Neural progenitor cell (in vitro differentiated cells): ENCODE measurements at regions not wholly inside any gene's neighbourhood (a gene's known extent, or its start where the extent isn't known, plus 50 kb on each side); places are given as distances from the start of the nearest gene placed in this dataset.

Source experiments
- DNase-seq: peaks from one replicate; pipeline ENCODE4 v3.0.0-alpha.2; 2016; ENCODE audit warnings: low spot score
- H2AFZ ChIP-seq: fragments of 200-600 bp; sonication (generic); replicated peaks from 2 replicates; pipeline ENCODE4 v1.6.1; 2016; ENCODE audit warnings: antibody characterized with exemption
- H3F3A ChIP-seq: fragments of 200-600 bp; sonication (generic); 2 replicates; pipeline ENCODE4 v1.6.1; 2016; ENCODE audit warnings: antibody characterized with exemption, low read depth
- H3K27ac ChIP-seq: fragments of 200-600 bp; sonication (generic); 2 replicates; pipeline ENCODE4 v1.5.1; 2016; ENCODE audit warnings: mild to moderate bottlenecking
- H3K27me3 ChIP-seq: fragments of 200-600 bp; sonication (generic); 2 replicates; pipeline ENCODE4 v1.6.1; 2016; ENCODE audit warnings: mild to moderate bottlenecking, moderate library complexity
- H3K36me3 ChIP-seq: fragments of 200-600 bp; sonication (generic); 2 replicates; pipeline ENCODE4 v1.5.1; 2016
- H3K4me1 ChIP-seq: fragments of 200-600 bp; sonication (generic); 2 replicates; pipeline ENCODE4 v1.6.1; 2016; ENCODE audit warnings: mixed run types
- H3K4me2 ChIP-seq: fragments of 200-600 bp; sonication (generic); 2 replicates; pipeline ENCODE4 v1.6.1; 2016
- H3K4me3 ChIP-seq: fragments of 200-600 bp; sonication (generic); 2 replicates; pipeline ENCODE4 v1.5.1; 2016
- H3K79me2 ChIP-seq: fragments of 200-600 bp; sonication (generic); 2 replicates; pipeline ENCODE4 v1.6.1; 2016; ENCODE audit warnings: low read depth
- H3K9ac ChIP-seq: fragments of 200-600 bp; sonication (generic); 2 replicates; pipeline ENCODE4 v1.6.1; 2016
- H3K9me3 ChIP-seq: fragments of 200-600 bp; sonication (generic); 2 replicates; pipeline ENCODE4 v1.5.1; 2016; ENCODE audit warnings: low read depth
- H4K20me1 ChIP-seq: fragments of 200-600 bp; sonication (generic); 2 replicates; pipeline ENCODE4 v1.6.1; 2016; ENCODE audit warnings: low read depth
- H3K27ac Mint-ChIP-seq: 3 replicates; pipeline ENCODE4 v1.8.0; 2021; ENCODE audit warnings: mixed read lengths
- H3K27me3 Mint-ChIP-seq: 2 replicates; pipeline ENCODE4 v1.8.0; 2022; ENCODE audit warnings: low read depth, mild to moderate bottlenecking, inconsistent platforms, moderate library complexity, mixed read lengths; ENCODE audit not compliant: insufficient read depth
- H3K36me3 Mint-ChIP-seq: 3 replicates; pipeline ENCODE4 v1.8.0; 2021; ENCODE audit warnings: mixed read lengths
- H3K4me1 Mint-ChIP-seq: 3 replicates; pipeline ENCODE4 v1.8.0; 2021; ENCODE audit warnings: mixed read lengths
- H3K4me3 Mint-ChIP-seq: 3 replicates; pipeline ENCODE4 v1.8.0; 2021; ENCODE audit warnings: mild to moderate bottlenecking, moderate library complexity, mixed read lengths
- H3K9me3 Mint-ChIP-seq: 3 replicates; pipeline ENCODE4 v1.8.0; 2020; ENCODE audit warnings: mixed read lengths
- EZH2 ChIP-seq: fragments of 200-600 bp; sonication (generic); IDR thresholded peaks from 2 replicates; pipeline ENCODE4 v1.6.1; 2017; ENCODE audit warnings: antibody characterized with exemption, mild to moderate bottlenecking, moderate library complexity
- EZH2phosphoT487 ChIP-seq: fragments of 200-600 bp; sonication (generic); IDR thresholded peaks from 2 replicates; pipeline ENCODE4 v1.6.1; 2017; ENCODE audit warnings: antibody characterized with exemption
- TF ChIP-seq, protein P1 (sequence below): fragments of 200-600 bp; sonication (generic); IDR thresholded peaks from 2 replicates; pipeline ENCODE4 v1.5.1; 2017; ENCODE audit warnings: antibody characterized with exemption, mild to moderate bottlenecking

- no peak overlapping the region for H3K4me2 ChIP-seq
- no peak overlapping the region for H2AFZ ChIP-seq
- H3F3A ChIP-seq: no peaks in the 10 kb centered on the region
- Mint-ChIP-seq H3K36me3 (no peaks in the 10 kb centered on the region), H3K4me1 (no peaks in the 10 kb centered on the region), H3K9me3 (peaks cover 3% of the 10 kb centered on the region), H3K27ac (no peak overlapping the region), H3K27me3 (peaks cover 8% of the 10 kb centered on the region), H3K4me3 (peak overlapping the region; percentile 11)
- no peaks in the 10 kb centered on the region for H3K79me2 ChIP-seq
- no peaks in the 10 kb centered on the region for H3K4me1 ChIP-seq
- H3K27ac ChIP-seq: no peak overlapping the region
- no peak for DNase-seq
- no peaks in the 10 kb centered on the region for H3K27me3 ChIP-seq
- no peaks in the 10 kb centered on the region for H3K9me3 ChIP-seq
- H3K9ac ChIP-seq: no peak overlapping the region
- no peak overlapping the region for H3K4me3 ChIP-seq
- no peak for TF ChIP-seq EZH2
- TF ChIP-seq EZH2phosphoT487: no peak
- TF ChIP-seq, protein P1, sequence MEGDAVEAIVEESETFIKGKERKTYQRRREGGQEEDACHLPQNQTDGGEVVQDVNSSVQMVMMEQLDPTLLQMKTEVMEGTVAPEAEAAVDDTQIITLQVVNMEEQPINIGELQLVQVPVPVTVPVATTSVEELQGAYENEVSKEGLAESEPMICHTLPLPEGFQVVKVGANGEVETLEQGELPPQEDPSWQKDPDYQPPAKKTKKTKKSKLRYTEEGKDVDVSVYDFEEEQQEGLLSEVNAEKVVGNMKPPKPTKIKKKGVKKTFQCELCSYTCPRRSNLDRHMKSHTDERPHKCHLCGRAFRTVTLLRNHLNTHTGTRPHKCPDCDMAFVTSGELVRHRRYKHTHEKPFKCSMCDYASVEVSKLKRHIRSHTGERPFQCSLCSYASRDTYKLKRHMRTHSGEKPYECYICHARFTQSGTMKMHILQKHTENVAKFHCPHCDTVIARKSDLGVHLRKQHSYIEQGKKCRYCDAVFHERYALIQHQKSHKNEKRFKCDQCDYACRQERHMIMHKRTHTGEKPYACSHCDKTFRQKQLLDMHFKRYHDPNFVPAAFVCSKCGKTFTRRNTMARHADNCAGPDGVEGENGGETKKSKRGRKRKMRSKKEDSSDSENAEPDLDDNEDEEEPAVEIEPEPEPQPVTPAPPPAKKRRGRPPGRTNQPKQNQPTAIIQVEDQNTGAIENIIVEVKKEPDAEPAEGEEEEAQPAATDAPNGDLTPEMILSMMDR: no peak
- H4K20me1 ChIP-seq: no peaks in the 10 kb centered on the region
- H3K36me3 ChIP-seq: no peaks in the 10 kb centered on the region
Measured at GRCh38 chr14:101397206-101397605, 164.1 kb upstream of the DIO3 start.

DNA sequence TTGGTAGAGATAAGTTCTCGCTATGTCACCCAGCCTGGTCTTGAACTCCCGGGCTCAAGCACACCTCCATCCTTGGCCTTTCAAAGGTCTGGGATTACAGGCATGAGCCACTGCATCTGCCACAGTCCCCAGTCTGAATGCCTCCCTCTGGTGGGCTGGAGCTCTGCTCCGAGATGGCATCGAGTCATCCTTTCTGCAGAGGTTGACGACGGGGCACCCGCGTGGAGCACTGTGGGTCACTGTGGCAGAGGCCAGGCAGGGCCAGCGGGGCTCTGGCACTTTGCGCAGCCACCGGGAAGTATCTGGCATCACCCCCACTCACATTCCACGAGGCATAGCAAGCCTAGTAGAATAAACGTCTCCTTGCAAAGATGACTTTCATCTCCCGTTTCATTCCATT, 163.3 kb upstream of the DIO3 start:
- no peak overlapping the region for H3K27ac ChIP-seq
- Mint-ChIP-seq H3K9me3 (peaks cover 3% of the 10 kb centered on the region), H3K27me3 (peaks cover 8% of the 10 kb centered on the region), H3K4me3 (no peak overlapping the region), H3K27ac (no peak overlapping the region), H3K4me1 (no peaks in the 10 kb centered on the region), H3K36me3 (no peaks in the 10 kb centered on the region)
- no peak overlapping the region for H3K4me3 ChIP-seq
- H3K79me2 ChIP-seq: no peaks in the 10 kb centered on the region
- no peaks in the 10 kb centered on the region for H3K36me3 ChIP-seq
- H4K20me1 ChIP-seq: no peaks in the 10 kb centered on the region
- no peaks in the 10 kb centered on the region for H3K9me3 ChIP-seq
- no peak for DNase-seq
- H3K4me1 ChIP-seq: no peaks in the 10 kb centered on the region
- H3K4me2 ChIP-seq: no peak overlapping the region
- TF ChIP-seq EZH2: no peak
- no peak for TF ChIP-seq EZH2phosphoT487
- TF ChIP-seq, protein P1: no peak
- no peaks in the 10 kb centered on the region for H3F3A ChIP-seq
- H3K9ac ChIP-seq: no peak overlapping the region
- H3K27me3 ChIP-seq: no peaks in the 10 kb centered on the region
- no peak overlapping the region for H2AFZ ChIP-seq

GRCh38 chr14:101399737-101400517, 161.4 kb upstream of the DIO3 start:
- no peaks in the 10 kb centered on the region for H3K36me3 ChIP-seq
- no peak overlapping the region for H3K27ac Mint-ChIP-seq
- no peaks in the 10 kb centered on the region for H3K4me1 ChIP-seq
- TF ChIP-seq, protein P1: no peak
- no peak for TF ChIP-seq EZH2phosphoT487
- TF ChIP-seq EZH2: no peak
- no peak overlapping the region for H3K4me3 ChIP-seq
- H3K4me2 ChIP-seq: no peak overlapping the region
- no peak for DNase-seq
- H4K20me1 ChIP-seq: no peaks in the 10 kb centered on the region
- H3K9me3 Mint-ChIP-seq: no peaks in the 10 kb centered on the region
- H3K4me1 Mint-ChIP-seq: no peaks in the 10 kb centered on the region
- peaks cover 10% of the 10 kb centered on the region for H3K27me3 Mint-ChIP-seq
- H3K27ac ChIP-seq: no peak overlapping the region
- no peak overlapping the region for H3K9ac ChIP-seq
- no peaks in the 10 kb centered on the region for H3F3A ChIP-seq
- no peaks in the 10 kb centered on the region for H3K79me2 ChIP-seq
- no peak overlapping the region for H3K4me3 Mint-ChIP-seq
- H3K27me3 ChIP-seq: no peaks in the 10 kb centered on the region
- H3K36me3 Mint-ChIP-seq: no peaks in the 10 kb centered on the region
- H2AFZ ChIP-seq: no peak overlapping the region
- no peaks in the 10 kb centered on the region for H3K9me3 ChIP-seq
